ENCODE measurements at regions not wholly inside any gene's neighbourhood (a gene's known extent, or its start where the extent isn't known, plus 50 kb on each side); places are given as distances from the start of the nearest gene placed in this dataset.
A peak's percentile ranks its signal among the peaks of the same experiment; 100 is the strongest.
"Not testable (repeated sequence)": the region's sequence is repeated elsewhere in the genome, so short reads cannot be mapped to it uniquely, and the experiment has no call there.

- H3K9me3 ChIP-seq (ENCODE audit: control insufficient read depth, insufficient read depth, low read depth, low read length); H3K36me3 ChIP-seq (ENCODE audit: control insufficient read depth in 2 of 2, insufficient read depth in 1 of 2, low read length in 2 of 2); POLR2A ChIA-PET; H3K27ac ChIP-seq (ENCODE audit: extremely low read depth, low read depth, low read length); CTCF ChIA-PET; H3K4me1 ChIP-seq (ENCODE audit: control insufficient read depth, insufficient read depth, low read length); H3K4me3 ChIP-seq (ENCODE audit: low read depth, low read length): not testable (repeated sequence)
- TF ChIP-seq ZNF692 (tag by site-specific recombination; IDR thresholded peaks at IDR 0.05): peak; percentile 47; the same call in 1 of the 2 replicates
Measured at GRCh38 chr16:29268785-29269191, 137.7 kb downstream of the NPIPB11 start.

- CTCF ChIA-PET; H3K9me3 ChIP-seq (ENCODE audit: control insufficient read depth, insufficient read depth, low read depth, low read length); POLR2A ChIA-PET; H3K27ac ChIP-seq (ENCODE audit: extremely low read depth, low read depth, low read length); H3K4me3 ChIP-seq (ENCODE audit: low read depth, low read length); H3K4me1 ChIP-seq (ENCODE audit: control insufficient read depth, insufficient read depth, low read length); H3K36me3 ChIP-seq (ENCODE audit: control insufficient read depth in 2 of 2, insufficient read depth in 1 of 2, low read length in 2 of 2): not testable (repeated sequence)
Measured at GRCh38 chr16:29268348-29268747, 138.2 kb downstream of the NPIPB11 start.

GRCh38 chr16:29267891-29268290 lies 138.6 kb downstream of the NPIPB11 start:
- H3K27ac ChIP-seq (ENCODE audit: extremely low read depth, low read depth, low read length); H3K36me3 ChIP-seq (ENCODE audit: control insufficient read depth in 2 of 2, insufficient read depth in 1 of 2, low read length in 2 of 2); POLR2A ChIA-PET; H3K9me3 ChIP-seq (ENCODE audit: control insufficient read depth, insufficient read depth, low read depth, low read length); H3K4me3 ChIP-seq (ENCODE audit: low read depth, low read length); CTCF ChIA-PET; H3K4me1 ChIP-seq (ENCODE audit: control insufficient read depth, insufficient read depth, low read length): not testable (repeated sequence)
- peak; percentile 22; the same call in 1 of the 2 replicates for TF ChIP-seq ZIC2 (tag by site-specific recombination; IDR thresholded peaks at IDR 0.05)

- H3K36me3 ChIP-seq (ENCODE audit: control insufficient read depth in 2 of 2, insufficient read depth in 1 of 2, low read length in 2 of 2); H3K4me1 ChIP-seq (ENCODE audit: control insufficient read depth, insufficient read depth, low read length); H3K27ac ChIP-seq (ENCODE audit: extremely low read depth, low read depth, low read length); H3K9me3 ChIP-seq (ENCODE audit: control insufficient read depth, insufficient read depth, low read depth, low read length); H3K4me3 ChIP-seq (ENCODE audit: low read depth, low read length); CTCF ChIA-PET: not testable (repeated sequence)
- POLR2A ChIA-PET: interaction anchor here (0.6 kb wide), 1 partner anchor 154 kb away, joined by 3 read pairs; no protein-coding TSS in a partner anchor
Measured at GRCh38 chr16:29267055-29267619, 139.4 kb downstream of the NPIPB11 start.

GRCh38 chr16:29266612-29267011 lies 139.9 kb downstream of the NPIPB11 start:
- H3K9me3 ChIP-seq (ENCODE audit: control insufficient read depth, insufficient read depth, low read depth, low read length); H3K4me1 ChIP-seq (ENCODE audit: control insufficient read depth, insufficient read depth, low read length); H3K27ac ChIP-seq (ENCODE audit: extremely low read depth, low read depth, low read length); CTCF ChIA-PET; H3K4me3 ChIP-seq (ENCODE audit: low read depth, low read length); H3K36me3 ChIP-seq (ENCODE audit: control insufficient read depth in 2 of 2, insufficient read depth in 1 of 2, low read length in 2 of 2): not testable (repeated sequence)
- POLR2A ChIA-PET: interaction anchor here (0.6 kb wide), 1 partner anchor 155 kb away, joined by 3 read pairs; no protein-coding TSS in a partner anchor

GRCh38 chr16:29265255-29265853 lies 141.2 kb downstream of the NPIPB11 start:
- H3K4me3 ChIP-seq (ENCODE audit: low read depth, low read length); H3K4me1 ChIP-seq (ENCODE audit: control insufficient read depth, insufficient read depth, low read length); CTCF ChIA-PET; H3K36me3 ChIP-seq (ENCODE audit: control insufficient read depth in 2 of 2, insufficient read depth in 1 of 2, low read length in 2 of 2); H3K27ac ChIP-seq (ENCODE audit: extremely low read depth, low read depth, low read length); POLR2A ChIA-PET; H3K9me3 ChIP-seq (ENCODE audit: control insufficient read depth, insufficient read depth, low read depth, low read length): not testable (repeated sequence)
- TF ChIP-seq ZNF23 (tag by site-specific recombination; IDR thresholded peaks at IDR 0.05; ENCODE audit: borderline replicate concordance) (peak; percentile 73; the same call in 1 of the 2 replicates), SETDB1 (IDR thresholded peaks at IDR 0.05; ENCODE audit: insufficient read length, low read length) (peak; percentile 79), ZBTB17 (tag by site-specific recombination; IDR thresholded peaks at IDR 0.05) (peak; percentile 62)
